B cell (primary cell): ENCODE measurements at regions not wholly inside any gene's neighbourhood (a gene's known extent, or its start where the extent isn't known, plus 50 kb on each side); places are given as distances from the start of the nearest gene placed in this dataset.

ENCODE experiments used
- EZH2 ChIP-seq: IDR thresholded peaks from 2 replicates; pipeline ENCODE4 v1.6.1; 2012; ENCODE audit warnings: borderline replicate concordance, low read depth, mild to moderate bottlenecking, moderate library complexity, low read length; ENCODE audit not compliant: insufficient read depth, poor library complexity, severe bottlenecking
- TF ChIP-seq, protein P1 (sequence below): fragments of 200-600 bp; IDR thresholded peaks from one replicate; pipeline ENCODE4 v1.8.0; 2022; ENCODE audit warnings: antibody characterized with exemption, mild to moderate bottlenecking

- TF ChIP-seq, protein P1, sequence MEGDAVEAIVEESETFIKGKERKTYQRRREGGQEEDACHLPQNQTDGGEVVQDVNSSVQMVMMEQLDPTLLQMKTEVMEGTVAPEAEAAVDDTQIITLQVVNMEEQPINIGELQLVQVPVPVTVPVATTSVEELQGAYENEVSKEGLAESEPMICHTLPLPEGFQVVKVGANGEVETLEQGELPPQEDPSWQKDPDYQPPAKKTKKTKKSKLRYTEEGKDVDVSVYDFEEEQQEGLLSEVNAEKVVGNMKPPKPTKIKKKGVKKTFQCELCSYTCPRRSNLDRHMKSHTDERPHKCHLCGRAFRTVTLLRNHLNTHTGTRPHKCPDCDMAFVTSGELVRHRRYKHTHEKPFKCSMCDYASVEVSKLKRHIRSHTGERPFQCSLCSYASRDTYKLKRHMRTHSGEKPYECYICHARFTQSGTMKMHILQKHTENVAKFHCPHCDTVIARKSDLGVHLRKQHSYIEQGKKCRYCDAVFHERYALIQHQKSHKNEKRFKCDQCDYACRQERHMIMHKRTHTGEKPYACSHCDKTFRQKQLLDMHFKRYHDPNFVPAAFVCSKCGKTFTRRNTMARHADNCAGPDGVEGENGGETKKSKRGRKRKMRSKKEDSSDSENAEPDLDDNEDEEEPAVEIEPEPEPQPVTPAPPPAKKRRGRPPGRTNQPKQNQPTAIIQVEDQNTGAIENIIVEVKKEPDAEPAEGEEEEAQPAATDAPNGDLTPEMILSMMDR = no peak
- no peak for TF ChIP-seq EZH2
Measured at GRCh38 chr11:109035284-109035683, 370.4 kb downstream of the DDX10 start.
